ENCODE measurements at regions not wholly inside any gene's neighbourhood (a gene's known extent, or its start where the extent isn't known, plus 50 kb on each side); places are given as distances from the start of the nearest gene placed in this dataset.

GRCh38 chr20:6502219-6502618 lies 265.3 kb upstream of the BMP2 start:
- no peaks in the 10 kb centered on the region for H3K36me3 ChIP-seq
- no peak overlapping the region for H3K27ac ChIP-seq
- TF ChIP-seq CTCF (IDR thresholded peaks at IDR 0.05): no peak
- H3K9ac ChIP-seq (ENCODE audit: low read depth in 2 of 2, low read length in 2 of 2): no peak overlapping the region
- H3K4me3 ChIP-seq: no peak overlapping the region
- H3K9me3 ChIP-seq: no peaks in the 10 kb centered on the region
- H3K27me3 ChIP-seq: no peaks in the 10 kb centered on the region
- intact Hi-C loops (cut with DNase I): no loop called here
- DNase-seq: no peak
- H3K4me1 ChIP-seq: no peaks in the 10 kb centered on the region

- DNase-seq: no peak
- Histone ChIP-seq H3K27ac (no peak overlapping the region), H3K4me1 (no peaks in the 10 kb centered on the region), H3K36me3 (no peaks in the 10 kb centered on the region), H3K9me3 (no peaks in the 10 kb centered on the region), H3K27me3 (no peaks in the 10 kb centered on the region), H3K9ac (ENCODE audit: low read depth in 2 of 2, low read length in 2 of 2) (no peak overlapping the region), H3K4me3 (no peak overlapping the region)
- no peak for TF ChIP-seq CTCF (IDR thresholded peaks at IDR 0.05)
- intact Hi-C loops (cut with DNase I): no loop called here
Observed at GRCh38 chr20:6501061-6501460, 266.4 kb upstream of the BMP2 start.

- Histone ChIP-seq H3K4me3 (no peak overlapping the region), H3K27ac (no peak overlapping the region), H3K4me1 (no peaks in the 10 kb centered on the region), H3K9ac (ENCODE audit: low read depth in 2 of 2, low read length in 2 of 2) (no peak overlapping the region), H3K27me3 (no peaks in the 10 kb centered on the region), H3K9me3 (no peaks in the 10 kb centered on the region), H3K36me3 (no peaks in the 10 kb centered on the region)
- intact Hi-C loops (cut with DNase I): no loop called here
- no peak for TF ChIP-seq CTCF (IDR thresholded peaks at IDR 0.05)
- no peak for DNase-seq
Observed at GRCh38 chr20:6499566-6499965, 267.9 kb upstream of the BMP2 start.

- no peak for DNase-seq
- Histone ChIP-seq H3K9ac (ENCODE audit: low read depth in 2 of 2, low read length in 2 of 2) (no peak overlapping the region), H3K27ac (no peak overlapping the region), H3K36me3 (no peaks in the 10 kb centered on the region), H3K9me3 (no peaks in the 10 kb centered on the region), H3K27me3 (no peaks in the 10 kb centered on the region), H3K4me1 (no peaks in the 10 kb centered on the region), H3K4me3 (no peak overlapping the region)
- intact Hi-C loops (cut with DNase I): no loop called here
- no peak for TF ChIP-seq CTCF (IDR thresholded peaks at IDR 0.05)
Observed at GRCh38 chr20:6496874-6497273, 270.6 kb upstream of the BMP2 start.

GRCh38 chr20:6495907-6496306 lies 271.6 kb upstream of the BMP2 start:
- no peak overlapping the region for H3K4me3 ChIP-seq
- intact Hi-C loops (cut with DNase I): no loop called here
- H3K9ac ChIP-seq (ENCODE audit: low read depth in 2 of 2, low read length in 2 of 2): no peak overlapping the region
- no peaks in the 10 kb centered on the region for H3K4me1 ChIP-seq
- no peak overlapping the region for H3K27ac ChIP-seq
- no peaks in the 10 kb centered on the region for H3K36me3 ChIP-seq
- no peak for TF ChIP-seq CTCF (IDR thresholded peaks at IDR 0.05)
- no peaks in the 10 kb centered on the region for H3K9me3 ChIP-seq
- DNase-seq: no peak
- no peaks in the 10 kb centered on the region for H3K27me3 ChIP-seq

Data from colonic mucosa (tissue), 4 donors.